ENCODE measurements at regions not wholly inside any gene's neighbourhood (a gene's known extent, or its start where the extent isn't known, plus 50 kb on each side); places are given as distances from the start of the nearest gene placed in this dataset.

DNA sequence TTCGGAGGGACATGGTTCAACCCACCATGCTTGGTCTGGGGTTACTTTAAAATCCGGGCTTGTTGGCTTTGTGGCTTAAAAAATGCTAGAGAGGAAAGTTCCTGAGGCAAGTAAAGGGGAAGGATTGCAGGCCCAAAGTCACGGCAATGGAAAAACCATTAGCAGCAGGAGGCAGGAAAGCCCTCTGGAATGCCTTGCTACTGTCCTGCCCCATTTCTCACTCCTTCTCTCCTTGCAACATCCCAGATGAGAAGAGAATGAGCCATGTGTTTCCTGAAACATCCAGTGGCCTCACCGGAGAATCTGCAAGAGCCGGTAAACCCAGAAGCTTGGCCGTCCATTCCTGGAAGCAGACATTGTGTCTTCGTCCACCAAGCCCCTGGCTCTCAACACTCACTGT is 97.4 kb upstream of the LCLAT1 start:
- Histone ChIP-seq H3K9me2 (replicated peaks; ENCODE audit: low read depth, low read length) (no peaks in the 10 kb centered on the region), H3K9me3 (ENCODE audit: insufficient read depth, low read depth, low read length) (no peaks in the 10 kb centered on the region), H3K79me2 (ENCODE audit: insufficient read depth, low read length) (no peaks in the 10 kb centered on the region), H3F3A (ENCODE audit: low read depth) (no peaks in the 10 kb centered on the region), H3K4me1 (ENCODE audit: insufficient read depth, low read length, poor library complexity, severe bottlenecking) (no peaks in the 10 kb centered on the region), H3K36me3 (ENCODE audit: insufficient read depth, low read length) (no peaks in the 10 kb centered on the region), H4K20me1 (ENCODE audit: insufficient read depth, low read length, poor library complexity, severe bottlenecking) (no peaks in the 10 kb centered on the region), H3K27me3 (ENCODE audit: insufficient read depth, low read length, poor library complexity, severe bottlenecking) (no peaks in the 10 kb centered on the region), H3K4me3 (ENCODE audit: low read length, poor library complexity, severe bottlenecking) (no peak overlapping the region), H3K9ac (ENCODE audit: low read depth, low read length, poor library complexity, severe bottlenecking) (no peak overlapping the region), H3K4me2 (ENCODE audit: low read depth, low read length, poor library complexity, severe bottlenecking) (no peak overlapping the region), H2AFZ (ENCODE audit: low read length) (no peak overlapping the region)
- TF ChIP-seq, protein P1, sequence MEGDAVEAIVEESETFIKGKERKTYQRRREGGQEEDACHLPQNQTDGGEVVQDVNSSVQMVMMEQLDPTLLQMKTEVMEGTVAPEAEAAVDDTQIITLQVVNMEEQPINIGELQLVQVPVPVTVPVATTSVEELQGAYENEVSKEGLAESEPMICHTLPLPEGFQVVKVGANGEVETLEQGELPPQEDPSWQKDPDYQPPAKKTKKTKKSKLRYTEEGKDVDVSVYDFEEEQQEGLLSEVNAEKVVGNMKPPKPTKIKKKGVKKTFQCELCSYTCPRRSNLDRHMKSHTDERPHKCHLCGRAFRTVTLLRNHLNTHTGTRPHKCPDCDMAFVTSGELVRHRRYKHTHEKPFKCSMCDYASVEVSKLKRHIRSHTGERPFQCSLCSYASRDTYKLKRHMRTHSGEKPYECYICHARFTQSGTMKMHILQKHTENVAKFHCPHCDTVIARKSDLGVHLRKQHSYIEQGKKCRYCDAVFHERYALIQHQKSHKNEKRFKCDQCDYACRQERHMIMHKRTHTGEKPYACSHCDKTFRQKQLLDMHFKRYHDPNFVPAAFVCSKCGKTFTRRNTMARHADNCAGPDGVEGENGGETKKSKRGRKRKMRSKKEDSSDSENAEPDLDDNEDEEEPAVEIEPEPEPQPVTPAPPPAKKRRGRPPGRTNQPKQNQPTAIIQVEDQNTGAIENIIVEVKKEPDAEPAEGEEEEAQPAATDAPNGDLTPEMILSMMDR (conservative IDR thresholded peaks at IDR 0.05; ENCODE audit: low read length) = no peak
- TF ChIP-seq EZH2phosphoT487 (IDR thresholded peaks at IDR 0.05; ENCODE audit: borderline replicate concordance) = no peak

DNA sequence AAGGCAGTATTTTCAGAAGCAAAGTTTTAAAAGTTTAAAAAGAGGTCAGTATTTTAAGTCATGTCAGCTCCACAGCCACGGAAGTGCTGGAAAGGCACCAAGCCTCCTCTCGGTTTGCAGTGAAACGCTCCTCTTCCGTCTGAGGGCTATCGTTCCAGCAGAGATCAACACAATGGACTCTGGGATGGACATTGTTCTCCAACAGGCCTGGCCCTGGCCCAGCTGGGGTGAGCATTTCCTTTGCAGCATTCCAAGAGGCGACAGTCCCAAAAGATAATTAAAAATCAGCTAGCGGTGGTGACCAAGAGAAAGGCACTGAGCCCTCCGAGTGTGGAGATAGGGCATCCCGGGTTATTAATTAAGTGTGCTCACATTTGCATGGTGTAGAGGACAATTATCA is 95.9 kb upstream of the LCLAT1 start:
- H3K79me2 ChIP-seq (ENCODE audit: insufficient read depth, low read length) = no peaks in the 10 kb centered on the region
- H3K27me3 ChIP-seq (ENCODE audit: insufficient read depth, low read length, poor library complexity, severe bottlenecking) = no peaks in the 10 kb centered on the region
- no peak overlapping the region for H3K4me3 ChIP-seq (ENCODE audit: low read length, poor library complexity, severe bottlenecking)
- no peak overlapping the region for H2AFZ ChIP-seq (ENCODE audit: low read length)
- H3K9me2 ChIP-seq (replicated peaks; ENCODE audit: low read depth, low read length) = no peaks in the 10 kb centered on the region
- H3K36me3 ChIP-seq (ENCODE audit: insufficient read depth, low read length) = no peaks in the 10 kb centered on the region
- TF ChIP-seq, protein P1 (conservative IDR thresholded peaks at IDR 0.05; ENCODE audit: low read length) = no peak
- no peak for TF ChIP-seq EZH2phosphoT487 (IDR thresholded peaks at IDR 0.05; ENCODE audit: borderline replicate concordance)
- H3K9me3 ChIP-seq (ENCODE audit: insufficient read depth, low read depth, low read length) = no peaks in the 10 kb centered on the region
- no peaks in the 10 kb centered on the region for H3F3A ChIP-seq (ENCODE audit: low read depth)
- no peaks in the 10 kb centered on the region for H4K20me1 ChIP-seq (ENCODE audit: insufficient read depth, low read length, poor library complexity, severe bottlenecking)
- H3K4me1 ChIP-seq (ENCODE audit: insufficient read depth, low read length, poor library complexity, severe bottlenecking) = no peaks in the 10 kb centered on the region
- H3K9ac ChIP-seq (ENCODE audit: low read depth, low read length, poor library complexity, severe bottlenecking) = no peak overlapping the region
- no peak overlapping the region for H3K4me2 ChIP-seq (ENCODE audit: low read depth, low read length, poor library complexity, severe bottlenecking)

DNA sequence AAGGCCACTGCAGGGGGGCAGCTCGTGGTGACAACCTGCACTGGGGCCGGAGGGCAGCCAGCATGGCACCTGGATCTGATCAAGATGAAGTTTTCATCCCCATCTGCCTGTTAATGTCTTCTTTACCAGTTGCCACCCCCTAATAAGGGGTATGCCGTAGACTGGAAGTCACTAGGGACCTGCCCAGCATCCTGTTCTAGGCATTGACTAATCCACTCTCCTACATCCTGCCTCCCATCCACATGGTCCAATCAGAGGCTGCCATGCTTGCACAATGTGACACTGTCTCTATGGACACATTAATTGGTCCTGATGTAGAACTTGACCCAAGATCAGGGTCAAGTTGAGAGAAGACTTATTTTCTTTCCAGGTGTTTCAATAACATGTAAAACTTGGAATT is 95.1 kb upstream of the LCLAT1 start:
- no peaks in the 10 kb centered on the region for H3K36me3 ChIP-seq (ENCODE audit: insufficient read depth, low read length)
- H4K20me1 ChIP-seq (ENCODE audit: insufficient read depth, low read length, poor library complexity, severe bottlenecking) = no peaks in the 10 kb centered on the region
- no peaks in the 10 kb centered on the region for H3K9me3 ChIP-seq (ENCODE audit: insufficient read depth, low read depth, low read length)
- TF ChIP-seq, protein P1 (conservative IDR thresholded peaks at IDR 0.05; ENCODE audit: low read length) = no peak
- no peak for TF ChIP-seq EZH2phosphoT487 (IDR thresholded peaks at IDR 0.05; ENCODE audit: borderline replicate concordance)
- no peaks in the 10 kb centered on the region for H3F3A ChIP-seq (ENCODE audit: low read depth)
- H3K4me3 ChIP-seq (ENCODE audit: low read length, poor library complexity, severe bottlenecking) = no peak overlapping the region
- no peaks in the 10 kb centered on the region for H3K4me1 ChIP-seq (ENCODE audit: insufficient read depth, low read length, poor library complexity, severe bottlenecking)
- H3K9ac ChIP-seq (ENCODE audit: low read depth, low read length, poor library complexity, severe bottlenecking) = no peak overlapping the region
- H3K4me2 ChIP-seq (ENCODE audit: low read depth, low read length, poor library complexity, severe bottlenecking) = no peak overlapping the region
- no peak overlapping the region for H2AFZ ChIP-seq (ENCODE audit: low read length)
- no peaks in the 10 kb centered on the region for H3K27me3 ChIP-seq (ENCODE audit: insufficient read depth, low read length, poor library complexity, severe bottlenecking)
- H3K79me2 ChIP-seq (ENCODE audit: insufficient read depth, low read length) = no peaks in the 10 kb centered on the region
- no peaks in the 10 kb centered on the region for H3K9me2 ChIP-seq (replicated peaks; ENCODE audit: low read depth, low read length)

Measured in Loucy (cell line).